GM23338 (cell line): ENCODE measurements at regions not wholly inside any gene's neighbourhood (a gene's known extent, or its start where the extent isn't known, plus 50 kb on each side); places are given as distances from the start of the nearest gene placed in this dataset.

Experiments used
- ATAC-seq: fragments of 200-7000 bp; cut with Tn5 transposase; 3 replicates; pipeline ENCODE4 v1.9.1; 2020
- DNase-seq: peaks from one replicate; pipeline ENCODE4 v3.0.0-alpha.2; 2015; ENCODE audit warnings: low spot score
- H2AFZ ChIP-seq: fragments of 200-600 bp; sonication (generic); 2 replicates; pipeline ENCODE4 v1.8.0; 2016; ENCODE audit warnings: antibody characterized with exemption, mild to moderate bottlenecking, moderate library complexity
- H3F3A ChIP-seq: fragments of 200-600 bp; sonication (generic); replicated peaks from 2 replicates; pipeline ENCODE4 v1.8.0; 2017; ENCODE audit warnings: antibody characterized with exemption, mixed run types, low read depth
- H3K27ac ChIP-seq: fragments of 200-600 bp; sonication (generic); 2 replicates; pipeline ENCODE4 v1.6.1; 2016; ENCODE audit warnings: low read depth
- H3K27me3 ChIP-seq: fragments of 200-600 bp; sonication (generic); 2 replicates; pipeline ENCODE4 v1.8.0; 2016; ENCODE audit warnings: mild to moderate bottlenecking, mixed run types, moderate library complexity; ENCODE audit not compliant: insufficient read depth
- H3K36me3 ChIP-seq: fragments of 200-600 bp; sonication (generic); 2 replicates; pipeline ENCODE4 v1.8.0; 2016; ENCODE audit warnings: mild to moderate bottlenecking; ENCODE audit not compliant: insufficient read depth
- H3K4me1 ChIP-seq: fragments of 200-600 bp; sonication (generic); 2 replicates; pipeline ENCODE4 v1.8.0; 2016; ENCODE audit warnings: mild to moderate bottlenecking, moderate library complexity; ENCODE audit not compliant: insufficient read depth
- H3K4me2 ChIP-seq: fragments of 200-600 bp; sonication (generic); 2 replicates; pipeline ENCODE4 v1.7.1; 2017; ENCODE audit warnings: mixed run types
- H3K4me3 ChIP-seq: fragments of 200-600 bp; sonication (generic); 2 replicates; pipeline ENCODE4 v1.6.1; 2016; ENCODE audit warnings: mixed run types
- H3K79me2 ChIP-seq: fragments of 200-600 bp; sonication (generic); replicated peaks from 2 replicates; pipeline ENCODE4 v1.8.0; 2017; ENCODE audit warnings: mild to moderate bottlenecking; ENCODE audit not compliant: insufficient read depth
- H3K9me2 ChIP-seq: fragments of 200-600 bp; sonication (generic); 2 replicates; pipeline ENCODE4 v1.8.0; 2017; ENCODE audit not compliant: insufficient read depth
- H4K20me1 ChIP-seq: fragments of 200-600 bp; sonication (generic); replicated peaks from 2 replicates; pipeline ENCODE4 v1.8.0; 2017; ENCODE audit warnings: mild to moderate bottlenecking; ENCODE audit not compliant: insufficient read depth
- H3K27ac Mint-ChIP-seq: 2 replicates; pipeline ENCODE4 v1.8.0; 2020; ENCODE audit warnings: inconsistent platforms, mild to moderate bottlenecking, moderate library complexity, mixed read lengths
- H3K27me3 Mint-ChIP-seq: 3 replicates; pipeline ENCODE4 v1.8.0; 2022; ENCODE audit warnings: low read depth, mild to moderate bottlenecking, moderate library complexity, mixed read lengths, inconsistent platforms; ENCODE audit not compliant: insufficient read depth, poor library complexity
- H3K36me3 Mint-ChIP-seq: 3 replicates; pipeline ENCODE4 v1.8.0; 2021; ENCODE audit warnings: low read depth, mild to moderate bottlenecking, inconsistent platforms, moderate library complexity, mixed read lengths
- H3K4me1 Mint-ChIP-seq: 3 replicates; pipeline ENCODE4 v1.8.0; 2020; ENCODE audit warnings: mild to moderate bottlenecking, inconsistent platforms, mixed read lengths
- H3K4me3 Mint-ChIP-seq: 3 replicates; pipeline ENCODE4 v1.8.0; 2021; ENCODE audit warnings: moderate library complexity, mild to moderate bottlenecking, inconsistent platforms, mixed read lengths
- H3K9me3 Mint-ChIP-seq: 3 replicates; pipeline ENCODE4 v1.8.0; 2020; ENCODE audit warnings: moderate library complexity, mild to moderate bottlenecking, inconsistent platforms, mixed read lengths
- ETS1 ChIP-seq: IDR thresholded peaks from 2 replicates; pipeline ENCODE4 v1.6.1; 2016; ENCODE audit warnings: antibody characterized with exemption
- EZH2 ChIP-seq: fragments of 200-600 bp; sonication (generic); IDR thresholded peaks from one replicate; pipeline ENCODE4 v1.8.0; 2017; ENCODE audit warnings: antibody characterized with exemption, mild to moderate bottlenecking, low read depth; ENCODE audit not compliant: unreplicated experiment
- EZH2phosphoT487 ChIP-seq: fragments of 200-600 bp; sonication (generic); IDR thresholded peaks from one replicate; pipeline ENCODE4 v1.8.1; 2018; ENCODE audit warnings: antibody characterized with exemption; ENCODE audit not compliant: unreplicated experiment
- JUNB ChIP-seq: IDR thresholded peaks from one replicate; pipeline ENCODE4 v1.6.1; 2016; ENCODE audit warnings: antibody characterized with exemption; ENCODE audit not compliant: unreplicated experiment
- NANOG ChIP-seq: IDR thresholded peaks from 2 replicates; pipeline ENCODE4 v1.6.1; 2016; ENCODE audit warnings: antibody characterized with exemption, borderline replicate concordance
- POLR2AphosphoS5 ChIP-seq: IDR thresholded peaks from 2 replicates; pipeline ENCODE4 v1.6.1; 2016; ENCODE audit warnings: antibody characterized with exemption, low read depth
- REST ChIP-seq: IDR thresholded peaks from one replicate; pipeline ENCODE4 v1.6.1; 2018; ENCODE audit warnings: antibody characterized with exemption; ENCODE audit not compliant: unreplicated experiment
- ZNF331 ChIP-seq: fragments of 250-450 bp; sonication (Bioruptor Pico); IDR thresholded peaks from 2 replicates; pipeline ENCODE4 v1.5.0; 2020; ENCODE audit warnings: low read depth, mild to moderate bottlenecking, moderate library complexity
- ZNF462 ChIP-seq: fragments of 250-450 bp; sonication (Bioruptor Pico); IDR thresholded peaks from 2 replicates; pipeline ENCODE4 v1.5.0; 2020; ENCODE audit warnings: mild to moderate bottlenecking, moderate library complexity

- TF ChIP-seq ZNF462 (CRISPR knock-in tag) = no peak
- no peak for TF ChIP-seq ZNF331 (CRISPR knock-in tag)
- no peak for TF ChIP-seq EZH2
Observed at GRCh38 chr6:165191461-165191860, 117.9 kb downstream of the C6orf118 start (continued).

- Histone ChIP-seq H3K79me2 (no peaks in the 10 kb centered on the region), H3K27me3 (no peaks in the 10 kb centered on the region), H4K20me1 (no peaks in the 10 kb centered on the region), H3F3A (no peaks in the 10 kb centered on the region), H3K4me1 (no peaks in the 10 kb centered on the region), H3K9me2 (peaks cover 6% of the 10 kb centered on the region; the same call in 1 of the 2 replicates), H3K27ac (no peak overlapping the region), H3K4me3 (no peak overlapping the region), H3K4me2 (no peak overlapping the region), H3K36me3 (no peaks in the 10 kb centered on the region; the same call in 1 of the 2 replicates), H2AFZ (no peak overlapping the region)
- no peak overlapping the region for H3K4me3 Mint-ChIP-seq
- H3K27ac Mint-ChIP-seq = no peak overlapping the region
- H3K4me1 Mint-ChIP-seq = no peaks in the 10 kb centered on the region
- DNase-seq (no peak), ATAC-seq (no peak)
- H3K27me3 Mint-ChIP-seq = no peaks in the 10 kb centered on the region
- peaks cover 7% of the 10 kb centered on the region; the same call in 2 of the 3 replicates for H3K36me3 Mint-ChIP-seq
- H3K9me3 Mint-ChIP-seq = peaks cover 36% of the 10 kb centered on the region
- TF ChIP-seq JUNB = no peak
- TF ChIP-seq EZH2phosphoT487 = no peak
- no peak for TF ChIP-seq ZNF331 (CRISPR knock-in tag)
- TF ChIP-seq NANOG = no peak
- no peak for TF ChIP-seq POLR2AphosphoS5
- TF ChIP-seq REST = no peak
- no peak for TF ChIP-seq ETS1
Observed at GRCh38 chr6:165186441-165187205, 122.8 kb downstream of the C6orf118 start.
